Endothelial cell of umbilical vein (primary cell): ENCODE measurements at regions not wholly inside any gene's neighbourhood (a gene's known extent, or its start where the extent isn't known, plus 50 kb on each side); places are given as distances from the start of the nearest gene placed in this dataset.

Experiments
- CTCF ChIP-seq, 2 donors: IDR thresholded peaks; 1 replicate in 1 of 2; 2 replicates in 1 of 2; pipeline ENCODE4 v1.5.1; 2011; ENCODE audit warnings: low read length in 2 of 2, mild to moderate bottlenecking in 2 of 2, moderate library complexity in 2 of 2, control low read depth in 1 of 2, inconsistent platforms in 1 of 2, low read depth in 1 of 2; ENCODE audit not compliant: insufficient read depth in 1 of 2; ENCODE audit errors: extremely low read depth in 1 of 2
- EZH2 ChIP-seq: IDR thresholded peaks from 2 replicates; pipeline ENCODE4 v1.6.1; 2012; ENCODE audit warnings: borderline replicate concordance, low read depth, mild to moderate bottlenecking, moderate library complexity, low read length, inconsistent platforms; ENCODE audit not compliant: severe bottlenecking
- FOS ChIP-seq: IDR thresholded peaks from 2 replicates; pipeline ENCODE4 v1.6.1; 2011; ENCODE audit warnings: mild to moderate bottlenecking, low read length, moderate library complexity, borderline replicate concordance; ENCODE audit not compliant: insufficient read depth
- GATA2 ChIP-seq: IDR thresholded peaks from 2 replicates; pipeline ENCODE4 v1.7.0; 2011; ENCODE audit warnings: low read depth, mild to moderate bottlenecking, moderate library complexity, mixed read lengths, low read length; ENCODE audit not compliant: insufficient read length, insufficient read depth
- JUN ChIP-seq: IDR thresholded peaks from 2 replicates; pipeline ENCODE4 v1.6.1; 2011; ENCODE audit warnings: borderline replicate concordance, low read depth; ENCODE audit not compliant: insufficient read length, insufficient read depth
- MAX ChIP-seq: IDR thresholded peaks from 2 replicates; pipeline ENCODE4 v1.6.1; 2011; ENCODE audit not compliant: insufficient read depth, insufficient read length
- MYC ChIP-seq: IDR thresholded peaks from one replicate; pipeline ENCODE4 v1.6.1; 2011; ENCODE audit warnings: mild to moderate bottlenecking, low read depth, low read length
- POLR2A ChIP-seq: IDR thresholded peaks from 2 replicates; pipeline ENCODE4 v1.6.1; 2012; ENCODE audit warnings: low read depth, mild to moderate bottlenecking, control low read depth, low read length
- POLR2AphosphoS5 ChIP-seq: IDR thresholded peaks from 2 replicates; pipeline ENCODE4 v1.6.1; 2012; ENCODE audit warnings: low read depth, mild to moderate bottlenecking, control low read depth, low read length, moderate library complexity; ENCODE audit not compliant: insufficient read depth

GRCh38 chr11:22559416-22559815, 66.2 kb downstream of the FANCF start:
- TF ChIP-seq CTCF (IDR thresholded peaks at IDR 0.05; ENCODE audit: extremely low read depth in 1 of 2, insufficient read depth in 1 of 2, low read depth in 1 of 2, low read length in 2 of 2) (no peak), POLR2A (no peak), POLR2AphosphoS5 (no peak), EZH2 (no peak), FOS (no peak), MYC (no peak), MAX (no peak), JUN (no peak), GATA2 (no peak)
